ENCODE measurements at regions not wholly inside any gene's neighbourhood (a gene's known extent, or its start where the extent isn't known, plus 50 kb on each side); places are given as distances from the start of the nearest gene placed in this dataset.

- no peak for TF ChIP-seq CTCF (optimal IDR thresholded peaks at IDR 0.05 in 1 of 3, IDR thresholded peaks at IDR 0.05 in 1 of 3, conservative IDR thresholded peaks at IDR 0.05 in 1 of 3; ENCODE audit: extremely low read depth in 1 of 3, insufficient read depth in 2 of 3, low read length in 3 of 3)
- TF ChIP-seq EZH2 (IDR thresholded peaks at IDR 0.05; ENCODE audit: low read length), result no peak
Measured at GRCh38 chr1:96387785-96388184, 333.8 kb upstream of the PTBP2 start.

Data from keratinocyte (primary cell).